T-helper 17 cell (primary cell): ENCODE measurements at regions not wholly inside any gene's neighbourhood (a gene's known extent, or its start where the extent isn't known, plus 50 kb on each side); places are given as distances from the start of the nearest gene placed in this dataset.

ENCODE experiments used
- ATAC-seq: fragments of 150-1000 bp; cut with Tn5 transposase; 2 replicates; pipeline ENCODE4 v1.10.0; 2021; ENCODE audit warnings: mild to moderate bottlenecking, moderate library complexity
- DNase-seq, 3 donors: peaks; one replicate each; pipeline versions ENCODE4 v3.0.0 to v3.0.0-alpha.2; 2020 to 2021
- H3K9me3 ChIP-seq: one replicate; pipeline ENCODE4 v1.7.0; 2013; ENCODE audit warnings: low read length, mild to moderate bottlenecking; ENCODE audit not compliant: control insufficient read depth, poor library complexity, severe bottlenecking
- H3K27ac Mint-ChIP-seq: one replicate; pipeline ENCODE4 v1.8.0; 2022; ENCODE audit warnings: mild to moderate bottlenecking, moderate library complexity, mixed read lengths
- H3K27me3 Mint-ChIP-seq: one replicate; pipeline ENCODE4 v1.8.0; 2022; ENCODE audit warnings: mixed read lengths
- H3K36me3 Mint-ChIP-seq: one replicate; pipeline ENCODE4 v1.8.0; 2022; ENCODE audit warnings: low read depth, mixed read lengths
- H3K4me1 Mint-ChIP-seq: one replicate; pipeline ENCODE4 v1.8.0; 2022; ENCODE audit warnings: mild to moderate bottlenecking, mixed read lengths
- H3K4me3 Mint-ChIP-seq: one replicate; pipeline ENCODE4 v1.8.0; 2022; ENCODE audit warnings: mild to moderate bottlenecking, moderate library complexity, mixed read lengths

GRCh38 chr11:26186389-26186788, 145.5 kb upstream of the ANO3 start:
- no peak overlapping the region for H3K4me3 Mint-ChIP-seq
- ATAC-seq = no peak
- H3K36me3 Mint-ChIP-seq = no peaks in the 10 kb centered on the region

DNA sequence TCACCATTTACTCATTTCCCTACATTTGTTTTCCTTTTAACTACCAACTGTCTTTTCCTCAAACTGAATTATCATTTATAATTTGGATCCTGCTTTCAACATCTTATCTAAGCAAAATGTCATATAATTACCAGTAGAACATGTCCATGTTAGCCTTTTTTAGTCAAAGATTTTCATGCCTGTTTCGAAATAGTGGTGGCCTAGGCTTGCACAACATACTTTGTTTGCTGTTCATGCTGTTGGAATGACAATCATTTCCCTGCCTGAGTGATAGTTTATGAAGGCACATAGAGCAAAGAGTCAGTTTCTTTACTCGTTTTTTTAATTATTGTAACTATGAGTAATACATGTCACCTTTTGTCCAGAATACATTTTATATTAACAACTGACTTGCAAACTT, 144.3 kb upstream of the ANO3 start:
- H3K9me3 ChIP-seq = no peaks in the 10 kb centered on the region
- no peak overlapping the region for H3K4me3 Mint-ChIP-seq
- H3K27me3 Mint-ChIP-seq = no peaks in the 10 kb centered on the region
- no peak overlapping the region for H3K27ac Mint-ChIP-seq
- ATAC-seq = no peak
- no peaks in the 10 kb centered on the region for H3K36me3 Mint-ChIP-seq
- H3K4me1 Mint-ChIP-seq = no peaks in the 10 kb centered on the region
- no peak for DNase-seq

More at GRCh38 chr11:26186389-26186788, 145.5 kb upstream of the ANO3 start:
- H3K9me3 ChIP-seq = no peaks in the 10 kb centered on the region
- no peak for DNase-seq
- Mint-ChIP-seq H3K27ac (no peak overlapping the region), H3K4me1 (no peaks in the 10 kb centered on the region), H3K27me3 (no peaks in the 10 kb centered on the region)

DNA sequence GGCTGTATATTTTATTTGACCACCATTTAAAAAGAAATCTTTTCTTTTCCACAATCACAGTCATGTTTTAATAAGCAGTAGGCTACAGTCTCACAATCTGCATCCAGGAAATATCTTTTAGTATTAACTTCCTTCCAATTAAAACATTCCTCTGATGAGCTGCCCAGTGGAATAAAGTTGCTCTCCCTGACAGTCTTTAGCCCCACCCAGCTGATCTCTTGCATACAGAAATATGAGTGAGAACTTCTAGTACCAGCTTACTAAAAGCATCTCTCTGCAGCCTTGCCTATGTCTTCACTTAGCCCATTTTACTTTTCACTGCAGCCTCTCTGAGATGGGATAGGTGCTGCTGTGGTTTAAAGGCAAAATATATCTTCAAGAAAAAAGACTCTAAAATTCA, 143.4 kb upstream of the ANO3 start:
- Mint-ChIP-seq H3K36me3 (no peaks in the 10 kb centered on the region), H3K4me3 (no peak overlapping the region), H3K27me3 (no peaks in the 10 kb centered on the region), H3K27ac (no peak overlapping the region), H3K4me1 (no peaks in the 10 kb centered on the region)
- DNase-seq (no peak), ATAC-seq (no peak)
- H3K9me3 ChIP-seq = no peaks in the 10 kb centered on the region

GRCh38 chr11:26191193-26191592, 140.7 kb upstream of the ANO3 start:
- Mint-ChIP-seq H3K27me3 (no peaks in the 10 kb centered on the region), H3K4me3 (no peak overlapping the region), H3K4me1 (no peaks in the 10 kb centered on the region), H3K27ac (no peak overlapping the region), H3K36me3 (no peaks in the 10 kb centered on the region)
- H3K9me3 ChIP-seq = no peaks in the 10 kb centered on the region
- DNase-seq (no peak), ATAC-seq (no peak)

GRCh38 chr11:26193694-26194365, 138.1 kb upstream of the ANO3 start:
- Mint-ChIP-seq H3K36me3 (no peaks in the 10 kb centered on the region), H3K27me3 (no peaks in the 10 kb centered on the region), H3K4me3 (no peak overlapping the region), H3K27ac (no peak overlapping the region), H3K4me1 (no peaks in the 10 kb centered on the region)
- DNase-seq (no peak), ATAC-seq (no peak)
- no peaks in the 10 kb centered on the region for H3K9me3 ChIP-seq

DNA sequence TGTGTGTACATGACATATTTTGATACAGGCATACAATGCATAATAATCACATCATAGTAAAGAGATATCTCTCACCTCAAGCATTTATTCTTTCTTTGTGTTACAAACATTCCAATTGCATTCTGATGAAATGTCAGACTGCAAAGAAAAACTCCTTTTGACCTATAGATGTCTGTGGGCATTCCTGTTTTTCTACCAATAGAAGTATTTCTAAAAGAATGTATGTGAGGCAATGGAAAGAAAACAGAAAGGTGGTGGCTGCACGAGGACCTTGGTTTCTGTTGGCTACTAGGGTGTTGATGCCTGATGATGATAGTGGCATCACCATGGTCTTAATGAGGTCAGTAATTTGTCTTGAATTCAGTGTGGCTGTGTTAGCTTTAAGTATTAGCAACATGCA, 137.0 kb upstream of the ANO3 start:
- Mint-ChIP-seq H3K27me3 (no peaks in the 10 kb centered on the region), H3K27ac (no peak overlapping the region), H3K4me3 (no peak overlapping the region), H3K36me3 (no peaks in the 10 kb centered on the region), H3K4me1 (no peaks in the 10 kb centered on the region)
- no peaks in the 10 kb centered on the region for H3K9me3 ChIP-seq
- ATAC-seq (no peak), DNase-seq (no peak)

DNA sequence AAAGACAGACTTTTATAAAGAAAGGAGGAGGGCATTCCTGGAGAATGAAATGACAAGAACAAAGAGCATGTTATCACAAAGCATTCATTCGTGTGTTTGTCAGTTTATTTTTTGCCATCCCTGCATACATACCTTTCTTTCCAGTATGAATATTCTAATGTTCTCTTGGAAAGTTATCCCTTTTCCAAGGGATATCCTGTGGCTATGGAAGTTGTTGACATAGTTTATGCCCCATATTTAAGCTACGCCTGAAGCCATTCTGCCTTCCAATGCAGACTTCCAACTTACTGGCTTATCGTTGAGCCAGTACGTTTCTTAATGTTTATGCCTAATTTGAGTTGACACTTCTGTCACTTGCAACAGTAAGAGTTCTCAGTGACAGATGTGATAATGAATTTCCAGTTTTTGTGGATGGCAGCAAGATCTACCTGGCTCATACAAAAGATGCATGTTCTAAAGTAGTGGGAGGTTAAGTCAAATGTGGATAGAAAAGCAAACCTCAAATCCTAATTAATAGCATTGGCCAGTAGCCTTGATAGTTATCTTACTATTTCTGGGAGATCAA, 133.3 kb upstream of the ANO3 start:
- Mint-ChIP-seq H3K27ac (no peak overlapping the region), H3K36me3 (no peaks in the 10 kb centered on the region), H3K27me3 (no peaks in the 10 kb centered on the region), H3K4me3 (no peak overlapping the region), H3K4me1 (no peaks in the 10 kb centered on the region)
- DNase-seq (no peak), ATAC-seq (no peak)
- no peaks in the 10 kb centered on the region for H3K9me3 ChIP-seq

- H3K4me3 Mint-ChIP-seq = no peak overlapping the region
- H3K27me3 Mint-ChIP-seq = no peaks in the 10 kb centered on the region
- H3K27ac Mint-ChIP-seq = no peak overlapping the region
- DNase-seq = no peak
- H3K4me1 Mint-ChIP-seq = no peaks in the 10 kb centered on the region
- no peak for ATAC-seq
- no peaks in the 10 kb centered on the region for H3K36me3 Mint-ChIP-seq
- no peaks in the 10 kb centered on the region for H3K9me3 ChIP-seq
Observed at GRCh38 chr11:26199331-26200095, 132.4 kb upstream of the ANO3 start.

DNA sequence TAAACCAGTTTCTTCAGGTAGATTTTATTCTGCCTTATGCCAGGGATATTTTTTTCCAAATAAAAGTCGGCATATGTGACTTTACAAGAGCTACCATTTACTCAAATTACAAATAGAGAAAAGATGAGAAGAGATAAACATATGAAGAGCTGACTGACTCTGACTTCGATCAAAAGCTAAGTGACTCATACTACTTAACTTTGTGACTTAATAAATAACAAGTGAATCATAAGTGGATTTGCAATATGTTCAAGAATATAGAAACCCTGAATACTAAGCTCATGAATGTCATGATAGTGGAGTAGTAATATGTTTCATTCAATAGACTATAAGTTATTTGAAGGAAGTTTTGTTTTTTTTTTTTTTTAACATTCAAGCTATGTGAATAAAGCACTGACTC, 130.5 kb upstream of the ANO3 start:
- DNase-seq (no peak), ATAC-seq (no peak)
- no peak overlapping the region for H3K27ac Mint-ChIP-seq
- no peaks in the 10 kb centered on the region for H3K36me3 Mint-ChIP-seq
- no peaks in the 10 kb centered on the region for H3K9me3 ChIP-seq
- H3K4me3 Mint-ChIP-seq = no peak overlapping the region
- H3K27me3 Mint-ChIP-seq = no peaks in the 10 kb centered on the region
- H3K4me1 Mint-ChIP-seq = no peaks in the 10 kb centered on the region

- ATAC-seq = no peak
- Mint-ChIP-seq H3K4me3 (no peak overlapping the region), H3K27ac (no peak overlapping the region), H3K36me3 (no peaks in the 10 kb centered on the region), H3K27me3 (no peaks in the 10 kb centered on the region), H3K4me1 (no peaks in the 10 kb centered on the region)
- H3K9me3 ChIP-seq = no peaks in the 10 kb centered on the region
- DNase-seq = no peak
Observed at GRCh38 chr11:26202754-26203153, 129.2 kb upstream of the ANO3 start.

DNA sequence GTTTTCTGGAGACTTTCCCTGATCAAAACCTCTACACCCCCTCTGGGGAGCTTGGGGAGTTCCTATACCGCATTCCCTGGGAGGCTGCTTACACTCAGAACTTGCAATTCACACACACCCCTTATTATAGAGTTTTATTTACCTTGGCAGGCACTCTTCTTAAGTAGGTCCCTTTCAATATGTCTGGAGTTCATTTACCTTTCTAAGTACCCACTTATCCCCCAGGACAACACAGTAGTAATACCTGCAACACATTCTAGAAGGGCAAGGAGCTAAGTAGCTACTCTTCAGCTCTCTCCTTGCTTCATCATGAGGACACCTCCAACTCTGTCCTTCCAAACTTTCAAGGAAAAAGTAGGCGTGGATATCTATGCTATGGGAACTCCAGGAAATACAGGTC, 127.8 kb upstream of the ANO3 start:
- no peak for DNase-seq
- H3K36me3 Mint-ChIP-seq = no peaks in the 10 kb centered on the region
- H3K9me3 ChIP-seq = no peaks in the 10 kb centered on the region
- H3K27me3 Mint-ChIP-seq = no peaks in the 10 kb centered on the region
- ATAC-seq = no peak
- no peak overlapping the region for H3K4me3 Mint-ChIP-seq
- H3K27ac Mint-ChIP-seq = no peak overlapping the region
- no peaks in the 10 kb centered on the region for H3K4me1 Mint-ChIP-seq

- H3K36me3 Mint-ChIP-seq = no peaks in the 10 kb centered on the region
- H3K4me1 Mint-ChIP-seq = no peaks in the 10 kb centered on the region
- no peaks in the 10 kb centered on the region for H3K27me3 Mint-ChIP-seq
- DNase-seq = no peak
- no peaks in the 10 kb centered on the region for H3K9me3 ChIP-seq
- H3K27ac Mint-ChIP-seq = no peak overlapping the region
- no peak for ATAC-seq
- H3K4me3 Mint-ChIP-seq = no peak overlapping the region
Observed at GRCh38 chr11:26204839-26205238, 127.1 kb upstream of the ANO3 start.

DNA sequence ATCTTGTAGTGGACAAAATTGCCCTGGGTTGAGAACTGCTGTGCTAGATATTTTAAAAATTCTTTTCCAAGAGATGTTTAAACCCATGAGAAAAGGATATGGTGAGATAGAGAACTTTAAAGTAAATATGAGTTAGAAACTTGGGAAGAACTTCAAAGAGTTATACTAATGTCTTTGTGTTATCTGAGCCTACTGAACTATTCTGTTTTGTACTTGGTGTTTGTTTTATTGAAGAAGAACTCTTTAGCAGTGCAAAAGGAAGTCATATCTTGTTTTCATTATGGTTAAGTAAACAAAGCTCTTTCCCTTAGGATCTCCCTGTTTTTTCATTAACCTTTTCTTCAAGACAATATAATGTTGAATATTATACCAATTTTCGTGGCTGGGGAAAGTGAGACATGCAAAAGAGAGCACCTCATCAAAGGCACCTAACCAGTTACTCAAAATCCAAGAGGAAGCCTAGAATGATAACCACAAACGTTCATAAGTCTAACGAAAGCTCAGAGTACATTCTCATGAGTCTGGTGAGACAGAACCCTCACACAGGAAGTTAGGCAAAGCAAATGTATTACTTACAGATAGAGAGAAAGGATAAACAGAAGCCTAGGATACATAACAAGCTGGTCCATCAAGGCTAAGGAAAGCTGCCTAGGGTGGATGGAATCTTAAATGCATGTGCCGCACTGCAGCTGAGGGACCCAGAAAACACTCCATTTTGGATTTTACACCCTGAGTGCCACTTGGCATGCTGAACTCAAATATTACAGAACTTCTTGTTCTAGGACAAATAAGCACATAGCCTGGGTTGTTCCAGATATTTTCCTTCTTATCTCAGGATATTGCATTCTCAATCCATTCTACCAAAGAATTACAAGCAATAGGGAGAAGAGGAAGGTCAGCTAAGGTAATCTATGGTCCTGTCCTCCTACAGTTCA, 112.5 kb upstream of the ANO3 start:
- Mint-ChIP-seq H3K4me3 (no peak overlapping the region), H3K4me1 (no peaks in the 10 kb centered on the region), H3K27me3 (no peaks in the 10 kb centered on the region), H3K36me3 (no peaks in the 10 kb centered on the region), H3K27ac (no peak overlapping the region)
- no peaks in the 10 kb centered on the region for H3K9me3 ChIP-seq
- no peak for DNase-seq
- ATAC-seq = no peak
